ENCODE measurements at regions not wholly inside any gene's neighbourhood (a gene's known extent, or its start where the extent isn't known, plus 50 kb on each side); places are given as distances from the start of the nearest gene placed in this dataset.

DNA sequence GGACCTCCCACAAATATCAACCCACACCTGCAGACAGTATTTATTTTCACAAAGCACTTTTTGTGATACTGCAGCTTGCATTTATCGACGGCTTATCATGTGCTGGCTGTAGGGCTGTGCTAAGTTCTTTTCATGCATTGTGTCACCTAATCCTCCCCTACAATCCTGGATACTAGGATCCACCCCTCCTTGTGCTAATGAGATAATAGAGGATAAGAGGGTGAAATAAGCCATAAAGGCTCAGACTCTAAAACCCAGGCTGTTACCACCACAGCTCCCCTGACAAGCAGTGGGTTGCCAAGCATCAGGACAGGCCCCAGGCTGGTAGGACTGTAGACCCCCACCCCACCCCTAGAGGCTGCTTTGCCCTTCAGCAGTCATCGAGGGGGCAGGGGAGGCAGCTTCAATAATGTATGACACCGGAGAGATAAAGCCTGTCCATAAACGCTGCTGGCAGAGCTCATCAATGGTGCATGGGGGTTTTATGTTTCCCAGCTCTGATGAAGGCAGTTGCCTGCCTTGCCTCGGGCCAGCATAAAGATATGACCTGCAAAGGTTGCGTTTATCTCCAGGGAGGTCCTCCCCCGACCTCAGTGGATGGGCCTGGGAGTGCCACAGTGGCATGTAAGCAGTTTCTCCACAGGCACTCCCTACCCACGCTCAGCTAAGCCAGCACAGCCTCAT is 73.9 kb upstream of the C16orf82 start:
- Mint-ChIP-seq H3K27me3 (ENCODE audit: low read depth) (no peaks in the 10 kb centered on the region), H3K4me3 (no peak overlapping the region), H3K4me1 (peaks cover 19% of the 10 kb centered on the region), H3K9me3 (peaks cover 19% of the 10 kb centered on the region), H3K27ac (no peak overlapping the region), H3K36me3 (peaks cover 6% of the 10 kb centered on the region)
- no peak for DNase-seq (ENCODE audit: low spot score)
- TF ChIP-seq ATF1 (CRISPR knock-in tag; IDR thresholded peaks at IDR 0.05) (no peak), ESRRA (CRISPR knock-in tag; IDR thresholded peaks at IDR 0.05; ENCODE audit: borderline replicate concordance) (no peak), EMX1 (CRISPR knock-in tag; IDR thresholded peaks at IDR 0.05) (no peak)
- TF ChIP-seq, protein P1, sequence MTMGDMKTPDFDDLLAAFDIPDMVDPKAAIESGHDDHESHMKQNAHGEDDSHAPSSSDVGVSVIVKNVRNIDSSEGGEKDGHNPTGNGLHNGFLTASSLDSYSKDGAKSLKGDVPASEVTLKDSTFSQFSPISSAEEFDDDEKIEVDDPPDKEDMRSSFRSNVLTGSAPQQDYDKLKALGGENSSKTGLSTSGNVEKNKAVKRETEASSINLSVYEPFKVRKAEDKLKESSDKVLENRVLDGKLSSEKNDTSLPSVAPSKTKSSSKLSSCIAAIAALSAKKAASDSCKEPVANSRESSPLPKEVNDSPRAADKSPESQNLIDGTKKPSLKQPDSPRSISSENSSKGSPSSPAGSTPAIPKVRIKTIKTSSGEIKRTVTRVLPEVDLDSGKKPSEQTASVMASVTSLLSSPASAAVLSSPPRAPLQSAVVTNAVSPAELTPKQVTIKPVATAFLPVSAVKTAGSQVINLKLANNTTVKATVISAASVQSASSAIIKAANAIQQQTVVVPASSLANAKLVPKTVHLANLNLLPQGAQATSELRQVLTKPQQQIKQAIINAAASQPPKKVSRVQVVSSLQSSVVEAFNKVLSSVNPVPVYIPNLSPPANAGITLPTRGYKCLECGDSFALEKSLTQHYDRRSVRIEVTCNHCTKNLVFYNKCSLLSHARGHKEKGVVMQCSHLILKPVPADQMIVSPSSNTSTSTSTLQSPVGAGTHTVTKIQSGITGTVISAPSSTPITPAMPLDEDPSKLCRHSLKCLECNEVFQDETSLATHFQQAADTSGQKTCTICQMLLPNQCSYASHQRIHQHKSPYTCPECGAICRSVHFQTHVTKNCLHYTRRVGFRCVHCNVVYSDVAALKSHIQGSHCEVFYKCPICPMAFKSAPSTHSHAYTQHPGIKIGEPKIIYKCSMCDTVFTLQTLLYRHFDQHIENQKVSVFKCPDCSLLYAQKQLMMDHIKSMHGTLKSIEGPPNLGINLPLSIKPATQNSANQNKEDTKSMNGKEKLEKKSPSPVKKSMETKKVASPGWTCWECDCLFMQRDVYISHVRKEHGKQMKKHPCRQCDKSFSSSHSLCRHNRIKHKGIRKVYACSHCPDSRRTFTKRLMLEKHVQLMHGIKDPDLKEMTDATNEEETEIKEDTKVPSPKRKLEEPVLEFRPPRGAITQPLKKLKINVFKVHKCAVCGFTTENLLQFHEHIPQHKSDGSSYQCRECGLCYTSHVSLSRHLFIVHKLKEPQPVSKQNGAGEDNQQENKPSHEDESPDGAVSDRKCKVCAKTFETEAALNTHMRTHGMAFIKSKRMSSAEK (CRISPR knock-in tag; IDR thresholded peaks at IDR 0.05; ENCODE audit: borderline replicate concordance), result no peak
- CTCF ChIA-PET, result interaction anchor here (1.2 to 1.8 kb wide), 3 partner anchors 10 to 347 kb away, joined by 3 to 7 read pairs (median 3); no protein-coding TSS in a partner anchor
- ATAC-seq, result no peak
- POLR2A ChIA-PET, result no interaction called here

DNA sequence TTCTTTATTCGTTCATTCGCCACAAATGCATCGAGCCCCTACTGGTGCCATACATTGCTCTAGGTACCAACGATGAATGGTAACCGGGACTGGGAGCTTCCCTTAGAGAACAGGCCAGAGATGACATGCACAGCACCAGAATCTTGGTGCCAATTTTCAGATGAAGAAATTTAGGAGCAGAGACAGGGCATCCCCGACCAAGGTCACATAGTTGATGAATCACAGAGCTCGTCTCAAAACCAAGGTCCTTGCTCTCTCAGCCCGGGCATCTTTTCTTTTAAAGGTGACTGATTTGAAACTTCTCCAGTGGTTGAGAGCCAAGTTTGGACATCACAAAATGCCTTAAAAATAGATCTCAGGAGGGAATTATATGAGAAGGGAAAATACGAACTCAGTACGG is 73.2 kb upstream of the C16orf82 start:
- peaks cover 6% of the 10 kb centered on the region for H3K36me3 Mint-ChIP-seq
- CTCF ChIA-PET, result interaction anchor here (1.3 to 1.8 kb wide), 2 partner anchors 9 to 117 kb away, joined by 3 to 7 read pairs; no protein-coding TSS in a partner anchor

DNA sequence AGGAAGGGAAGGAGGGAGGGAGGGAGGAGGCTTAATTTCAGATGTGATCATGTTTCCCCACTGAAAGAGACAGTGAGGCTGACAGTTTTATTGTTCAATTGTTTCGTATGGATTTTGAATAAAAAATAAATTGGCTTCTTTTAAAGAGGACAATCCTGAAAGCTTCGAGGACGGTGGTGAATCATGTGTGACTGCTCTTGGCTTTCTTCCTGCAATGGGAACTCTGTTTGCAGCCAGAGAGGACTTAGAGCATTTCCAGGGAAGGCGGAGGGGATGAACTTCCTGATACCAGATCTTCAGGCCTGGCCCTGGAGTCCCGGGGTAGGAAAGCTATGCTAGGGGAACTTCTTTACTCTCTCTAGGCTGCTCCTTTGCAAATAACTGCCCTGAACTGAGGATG is 72.8 kb upstream of the C16orf82 start:
- POLR2A ChIA-PET, result no interaction called here
- CTCF ChIA-PET, result interaction anchor here (1.8 kb wide), 1 partner anchor 116 kb away, joined by 7 read pairs; no protein-coding TSS in a partner anchor
- Mint-ChIP-seq H3K4me3 (no peak overlapping the region), H3K27me3 (ENCODE audit: low read depth) (no peaks in the 10 kb centered on the region), H3K4me1 (peaks cover 16% of the 10 kb centered on the region), H3K27ac (no peak overlapping the region), H3K9me3 (peaks cover 23% of the 10 kb centered on the region), H3K36me3 (peaks cover 6% of the 10 kb centered on the region)
- ATAC-seq (no peak), DNase-seq (ENCODE audit: low spot score) (no peak)
- TF ChIP-seq TP53 (CRISPR knock-in tag; IDR thresholded peaks at IDR 0.05) (no peak), ZNF423 (CRISPR knock-in tag; IDR thresholded peaks at IDR 0.05) (no peak), ESRRA (CRISPR knock-in tag; IDR thresholded peaks at IDR 0.05; ENCODE audit: borderline replicate concordance) (no peak), NR3C1 (CRISPR knock-in tag; conservative IDR thresholded peaks at IDR 0.05; ENCODE audit: low read depth) (no peak), FOXJ3 (CRISPR knock-in tag; IDR thresholded peaks at IDR 0.05; ENCODE audit: borderline replicate concordance) (no peak), NFYB (CRISPR knock-in tag; conservative IDR thresholded peaks at IDR 0.05; ENCODE audit: low read depth) (no peak), OVOL2 (CRISPR knock-in tag; IDR thresholded peaks at IDR 0.05; ENCODE audit: borderline replicate concordance) (no peak), SMAD4 (CRISPR knock-in tag; IDR thresholded peaks at IDR 0.05) (no peak)
- TF ChIP-seq, protein P2, sequence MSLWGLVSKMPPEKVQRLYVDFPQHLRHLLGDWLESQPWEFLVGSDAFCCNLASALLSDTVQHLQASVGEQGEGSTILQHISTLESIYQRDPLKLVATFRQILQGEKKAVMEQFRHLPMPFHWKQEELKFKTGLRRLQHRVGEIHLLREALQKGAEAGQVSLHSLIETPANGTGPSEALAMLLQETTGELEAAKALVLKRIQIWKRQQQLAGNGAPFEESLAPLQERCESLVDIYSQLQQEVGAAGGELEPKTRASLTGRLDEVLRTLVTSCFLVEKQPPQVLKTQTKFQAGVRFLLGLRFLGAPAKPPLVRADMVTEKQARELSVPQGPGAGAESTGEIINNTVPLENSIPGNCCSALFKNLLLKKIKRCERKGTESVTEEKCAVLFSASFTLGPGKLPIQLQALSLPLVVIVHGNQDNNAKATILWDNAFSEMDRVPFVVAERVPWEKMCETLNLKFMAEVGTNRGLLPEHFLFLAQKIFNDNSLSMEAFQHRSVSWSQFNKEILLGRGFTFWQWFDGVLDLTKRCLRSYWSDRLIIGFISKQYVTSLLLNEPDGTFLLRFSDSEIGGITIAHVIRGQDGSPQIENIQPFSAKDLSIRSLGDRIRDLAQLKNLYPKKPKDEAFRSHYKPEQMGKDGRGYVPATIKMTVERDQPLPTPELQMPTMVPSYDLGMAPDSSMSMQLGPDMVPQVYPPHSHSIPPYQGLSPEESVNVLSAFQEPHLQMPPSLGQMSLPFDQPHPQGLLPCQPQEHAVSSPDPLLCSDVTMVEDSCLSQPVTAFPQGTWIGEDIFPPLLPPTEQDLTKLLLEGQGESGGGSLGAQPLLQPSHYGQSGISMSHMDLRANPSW (CRISPR knock-in tag; conservative IDR thresholded peaks at IDR 0.05; ENCODE audit: low read depth), result no peak
- TF ChIP-seq, protein P3, sequence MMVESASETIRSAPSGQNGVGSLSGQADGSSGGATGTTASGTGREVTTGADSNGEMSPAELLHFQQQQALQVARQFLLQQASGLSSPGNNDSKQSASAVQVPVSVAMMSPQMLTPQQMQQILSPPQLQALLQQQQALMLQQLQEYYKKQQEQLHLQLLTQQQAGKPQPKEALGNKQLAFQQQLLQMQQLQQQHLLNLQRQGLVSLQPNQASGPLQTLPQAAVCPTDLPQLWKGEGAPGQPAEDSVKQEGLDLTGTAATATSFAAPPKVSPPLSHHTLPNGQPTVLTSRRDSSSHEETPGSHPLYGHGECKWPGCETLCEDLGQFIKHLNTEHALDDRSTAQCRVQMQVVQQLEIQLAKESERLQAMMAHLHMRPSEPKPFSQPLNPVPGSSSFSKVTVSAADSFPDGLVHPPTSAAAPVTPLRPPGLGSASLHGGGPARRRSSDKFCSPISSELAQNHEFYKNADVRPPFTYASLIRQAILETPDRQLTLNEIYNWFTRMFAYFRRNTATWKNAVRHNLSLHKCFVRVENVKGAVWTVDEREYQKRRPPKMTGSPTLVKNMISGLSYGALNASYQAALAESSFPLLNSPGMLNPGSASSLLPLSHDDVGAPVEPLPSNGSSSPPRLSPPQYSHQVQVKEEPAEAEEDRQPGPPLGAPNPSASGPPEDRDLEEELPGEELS (CRISPR knock-in tag; IDR thresholded peaks at IDR 0.05), result no peak

More for the DNA sequence above, 73.2 kb upstream of the C16orf82 start:
- Mint-ChIP-seq H3K4me3 (no peak overlapping the region), H3K9me3 (peaks cover 23% of the 10 kb centered on the region), H3K4me1 (peaks cover 16% of the 10 kb centered on the region), H3K27me3 (ENCODE audit: low read depth) (no peaks in the 10 kb centered on the region), H3K27ac (no peak overlapping the region)
- DNase-seq (ENCODE audit: low spot score) (no peak), ATAC-seq (no peak)
- TF ChIP-seq, protein P4, sequence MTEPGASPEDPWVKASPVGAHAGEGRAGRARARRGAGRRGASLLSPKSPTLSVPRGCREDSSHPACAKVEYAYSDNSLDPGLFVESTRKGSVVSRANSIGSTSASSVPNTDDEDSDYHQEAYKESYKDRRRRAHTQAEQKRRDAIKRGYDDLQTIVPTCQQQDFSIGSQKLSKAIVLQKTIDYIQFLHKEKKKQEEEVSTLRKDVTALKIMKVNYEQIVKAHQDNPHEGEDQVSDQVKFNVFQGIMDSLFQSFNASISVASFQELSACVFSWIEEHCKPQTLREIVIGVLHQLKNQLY (CRISPR knock-in tag; IDR thresholded peaks at IDR 0.05), result no peak
- TF ChIP-seq KAT7 (CRISPR knock-in tag; IDR thresholded peaks at IDR 0.05; ENCODE audit: borderline replicate concordance) (no peak), RELA (CRISPR knock-in tag; IDR thresholded peaks at IDR 0.05; ENCODE audit: borderline replicate concordance) (no peak), MYBL2 (CRISPR knock-in tag; IDR thresholded peaks at IDR 0.05) (no peak), ZNF263 (CRISPR knock-in tag; IDR thresholded peaks at IDR 0.05; ENCODE audit: low read depth) (no peak), TEAD1 (CRISPR knock-in tag; IDR thresholded peaks at IDR 0.05) (no peak), CREM (CRISPR knock-in tag; IDR thresholded peaks at IDR 0.05) (no peak), SMAD3 (CRISPR knock-in tag; IDR thresholded peaks at IDR 0.05; ENCODE audit: borderline replicate concordance) (no peak), ZNF232 (CRISPR knock-in tag; IDR thresholded peaks at IDR 0.05) (no peak)
- TF ChIP-seq, protein P5, sequence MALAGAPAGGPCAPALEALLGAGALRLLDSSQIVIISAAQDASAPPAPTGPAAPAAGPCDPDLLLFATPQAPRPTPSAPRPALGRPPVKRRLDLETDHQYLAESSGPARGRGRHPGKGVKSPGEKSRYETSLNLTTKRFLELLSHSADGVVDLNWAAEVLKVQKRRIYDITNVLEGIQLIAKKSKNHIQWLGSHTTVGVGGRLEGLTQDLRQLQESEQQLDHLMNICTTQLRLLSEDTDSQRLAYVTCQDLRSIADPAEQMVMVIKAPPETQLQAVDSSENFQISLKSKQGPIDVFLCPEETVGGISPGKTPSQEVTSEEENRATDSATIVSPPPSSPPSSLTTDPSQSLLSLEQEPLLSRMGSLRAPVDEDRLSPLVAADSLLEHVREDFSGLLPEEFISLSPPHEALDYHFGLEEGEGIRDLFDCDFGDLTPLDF (CRISPR knock-in tag; IDR thresholded peaks at IDR 0.05), result no peak
- TF ChIP-seq, protein P6, sequence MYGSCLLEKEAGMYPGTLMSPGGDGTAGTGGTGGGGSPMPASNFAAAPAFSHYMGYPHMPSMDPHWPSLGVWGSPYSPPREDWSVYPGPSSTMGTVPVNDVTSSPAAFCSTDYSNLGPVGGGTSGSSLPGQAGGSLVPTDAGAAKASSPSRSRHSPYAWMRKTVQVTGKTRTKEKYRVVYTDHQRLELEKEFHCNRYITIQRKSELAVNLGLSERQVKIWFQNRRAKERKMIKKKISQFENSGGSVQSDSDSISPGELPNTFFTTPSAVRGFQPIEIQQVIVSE (CRISPR knock-in tag; IDR thresholded peaks at IDR 0.05; ENCODE audit: borderline replicate concordance), result no peak
- POLR2A ChIA-PET, result no interaction called here
